Loucy (cell line): ENCODE measurements at regions not wholly inside any gene's neighbourhood (a gene's known extent, or its start where the extent isn't known, plus 50 kb on each side); places are given as distances from the start of the nearest gene placed in this dataset.

Experiments used
- H2AFZ ChIP-seq: fragments of 200-600 bp; sonication (generic); 2 replicates; pipeline ENCODE4 v1.6.0; 2016; ENCODE audit warnings: antibody characterized with exemption, mild to moderate bottlenecking, low read length, moderate library complexity
- H3F3A ChIP-seq: fragments of 200-600 bp; 2 replicates; pipeline ENCODE4 v1.6.0; 2016; ENCODE audit warnings: antibody characterized with exemption, low read depth, mild to moderate bottlenecking
- H3K27me3 ChIP-seq: fragments of 200-600 bp; sonication (generic); 2 replicates; pipeline ENCODE4 v1.6.1; 2014; ENCODE audit warnings: low read length, mild to moderate bottlenecking; ENCODE audit not compliant: insufficient read depth, poor library complexity, severe bottlenecking
- H3K36me3 ChIP-seq: fragments of 200-600 bp; sonication (generic); 2 replicates; pipeline ENCODE4 v1.6.1; 2016; ENCODE audit warnings: low read length; ENCODE audit not compliant: insufficient read depth
- H3K4me1 ChIP-seq: fragments of 200-600 bp; sonication (generic); 2 replicates; pipeline ENCODE4 v1.5.1; 2014; ENCODE audit warnings: low read length, mild to moderate bottlenecking; ENCODE audit not compliant: insufficient read depth, poor library complexity, severe bottlenecking
- H3K4me2 ChIP-seq: fragments of 200-600 bp; sonication (generic); 2 replicates; pipeline ENCODE4 v1.6.0; 2014; ENCODE audit warnings: antibody characterized with exemption, low read length, low read depth, mild to moderate bottlenecking; ENCODE audit not compliant: poor library complexity, severe bottlenecking
- H3K4me3 ChIP-seq: fragments of 200-600 bp; sonication (generic); 2 replicates; pipeline ENCODE4 v1.5.1; 2014; ENCODE audit warnings: low read length, mild to moderate bottlenecking, mixed read lengths; ENCODE audit not compliant: poor library complexity, severe bottlenecking
- H3K79me2 ChIP-seq: fragments of 200-600 bp; sonication (generic); 2 replicates; pipeline ENCODE4 v1.6.1; 2014; ENCODE audit warnings: low read length; ENCODE audit not compliant: insufficient read depth
- H3K9ac ChIP-seq: fragments of 200-600 bp; sonication (generic); 2 replicates; pipeline ENCODE4 v1.6.0; 2014; ENCODE audit warnings: mild to moderate bottlenecking, low read depth, low read length, moderate library complexity; ENCODE audit not compliant: poor library complexity, severe bottlenecking
- H3K9me2 ChIP-seq: fragments of 200-600 bp; sonication (generic); replicated peaks from 2 replicates; pipeline ENCODE4 v1.6.1; 2016; ENCODE audit warnings: low read depth, low read length, mixed read lengths
- H3K9me3 ChIP-seq: fragments of 200-600 bp; sonication (generic); 2 replicates; pipeline ENCODE4 v1.6.1; 2014; ENCODE audit warnings: mild to moderate bottlenecking, antibody characterized with exemption, low read length, low read depth; ENCODE audit not compliant: insufficient read depth
- H4K20me1 ChIP-seq: fragments of 200-600 bp; sonication (generic); 2 replicates; pipeline ENCODE4 v1.6.0; 2014; ENCODE audit warnings: antibody characterized with exemption, low read length, mild to moderate bottlenecking; ENCODE audit not compliant: insufficient read depth, poor library complexity, severe bottlenecking
- CTCF ChIP-seq: fragments of 200-600 bp; sonication (generic); conservative IDR thresholded peaks from 2 replicates; pipeline ENCODE4 v1.5.1; 2014; ENCODE audit warnings: mild to moderate bottlenecking, antibody characterized with exemption, low read length
- EZH2phosphoT487 ChIP-seq: fragments of 200-600 bp; IDR thresholded peaks from 2 replicates; pipeline ENCODE4 v1.6.1; 2018; ENCODE audit warnings: antibody characterized with exemption, mild to moderate bottlenecking, moderate library complexity, borderline replicate concordance

GRCh38 chr2:58794916-58795315 is 553.8 kb upstream of the FANCL start:
- H3K79me2 ChIP-seq = no peaks in the 10 kb centered on the region
- no peaks in the 10 kb centered on the region for H3K36me3 ChIP-seq
- no peak overlapping the region for H2AFZ ChIP-seq
- no peaks in the 10 kb centered on the region for H3K9me3 ChIP-seq
- peaks cover 15% of the 10 kb centered on the region for H3K4me1 ChIP-seq
- H3K4me3 ChIP-seq = no peak overlapping the region
- H3F3A ChIP-seq = no peaks in the 10 kb centered on the region
- no peaks in the 10 kb centered on the region for H3K9me2 ChIP-seq
- H4K20me1 ChIP-seq = no peaks in the 10 kb centered on the region
- no peak overlapping the region for H3K4me2 ChIP-seq
- no peak overlapping the region for H3K9ac ChIP-seq
- no peaks in the 10 kb centered on the region for H3K27me3 ChIP-seq
- TF ChIP-seq EZH2phosphoT487 = no peak
- TF ChIP-seq CTCF = no peak

GRCh38 chr2:58794103-58794502 is 553.0 kb upstream of the FANCL start:
- Histone ChIP-seq H3K4me1 (peaks cover 15% of the 10 kb centered on the region), H4K20me1 (no peaks in the 10 kb centered on the region), H3K36me3 (no peaks in the 10 kb centered on the region), H3K27me3 (no peaks in the 10 kb centered on the region), H3K9me3 (no peaks in the 10 kb centered on the region), H2AFZ (no peak overlapping the region), H3F3A (no peaks in the 10 kb centered on the region), H3K9me2 (no peaks in the 10 kb centered on the region), H3K4me2 (no peak overlapping the region), H3K9ac (no peak overlapping the region), H3K79me2 (no peaks in the 10 kb centered on the region), H3K4me3 (no peak overlapping the region)
- no peak for TF ChIP-seq CTCF
- TF ChIP-seq EZH2phosphoT487 = no peak

- Histone ChIP-seq H3K4me3 (no peak overlapping the region), H3F3A (no peaks in the 10 kb centered on the region), H3K79me2 (no peaks in the 10 kb centered on the region), H3K27me3 (no peaks in the 10 kb centered on the region), H3K9me3 (no peaks in the 10 kb centered on the region), H4K20me1 (no peaks in the 10 kb centered on the region), H3K9me2 (no peaks in the 10 kb centered on the region), H3K4me2 (no peak overlapping the region), H3K36me3 (no peaks in the 10 kb centered on the region), H3K4me1 (peaks cover 3% of the 10 kb centered on the region), H3K9ac (no peak overlapping the region), H2AFZ (no peak overlapping the region)
- TF ChIP-seq EZH2phosphoT487 = no peak
- no peak for TF ChIP-seq CTCF
Measured at GRCh38 chr2:58788402-58788801, 547.3 kb upstream of the FANCL start.
